T-helper 1 cell (primary cell): ENCODE measurements at regions not wholly inside any gene's neighbourhood (a gene's known extent, or its start where the extent isn't known, plus 50 kb on each side); places are given as distances from the start of the nearest gene placed in this dataset.

Experiments used
- DNase-seq, 5 donors: peaks; one replicate each; pipeline ENCODE4 v3.0.0-alpha.2; 2012 to 2020

DNA sequence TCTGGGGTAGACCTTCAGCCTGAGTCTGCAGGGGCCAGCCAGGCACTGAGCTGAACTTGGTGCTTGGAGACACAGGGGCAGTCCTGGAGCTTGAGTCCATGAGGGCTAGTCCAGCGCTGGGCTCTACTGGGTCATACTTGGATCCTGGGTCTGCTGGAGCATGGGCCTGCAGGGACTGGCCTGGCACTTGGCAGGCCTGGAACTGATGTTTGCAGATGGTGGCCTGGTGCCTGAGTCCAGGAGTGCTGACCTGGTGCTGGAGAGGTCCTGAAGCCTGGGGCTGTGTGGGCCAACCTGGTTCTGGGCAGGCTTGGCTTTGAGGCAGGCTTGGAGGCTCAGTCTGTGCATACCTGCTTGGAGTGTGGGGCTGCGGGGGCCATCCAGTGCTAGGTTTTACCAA lies 143.4 kb upstream of the DSCAM start:
- DNase-seq = no peak

DNA sequence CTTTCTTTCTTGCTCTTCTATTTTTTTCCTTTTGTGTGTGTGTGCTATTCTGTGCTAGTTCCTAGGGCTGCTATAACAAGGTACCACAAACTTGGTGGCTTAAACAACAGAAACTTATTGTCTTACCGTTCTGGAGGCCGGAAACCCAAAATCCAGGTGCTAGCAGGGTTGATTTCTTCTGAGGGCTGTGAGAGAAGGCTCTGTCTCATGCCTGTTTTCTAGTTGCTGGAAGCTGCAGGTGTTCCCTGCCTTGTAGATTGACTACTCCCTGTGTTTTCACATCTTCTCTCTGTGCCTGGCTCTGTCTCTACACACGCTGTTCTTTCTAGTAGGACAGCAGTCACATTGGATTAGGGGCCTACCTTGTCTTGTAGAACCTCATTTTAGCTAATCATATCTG lies 150.9 kb upstream of the DSCAM start:
- DNase-seq = no peak

DNA sequence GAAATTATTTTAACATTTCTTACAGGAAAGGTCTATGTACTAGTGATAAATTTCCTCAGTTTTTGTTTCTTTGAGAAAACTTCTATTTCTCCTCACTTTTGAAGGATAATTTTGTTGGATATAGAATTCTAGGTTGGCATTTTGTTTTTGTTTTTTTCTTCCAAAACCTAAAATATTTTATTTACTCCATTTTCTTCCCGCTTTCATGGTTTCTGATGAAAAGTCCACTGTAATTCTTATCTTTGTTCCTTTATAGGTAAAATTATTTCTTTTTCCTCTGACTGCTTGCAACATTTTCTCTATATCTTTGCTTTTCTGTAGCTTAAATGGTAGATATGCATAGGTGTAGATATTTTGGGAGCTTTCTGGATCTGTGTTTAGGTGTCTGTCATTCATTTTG lies 153.9 kb upstream of the DSCAM start:
- no peak for DNase-seq

DNA sequence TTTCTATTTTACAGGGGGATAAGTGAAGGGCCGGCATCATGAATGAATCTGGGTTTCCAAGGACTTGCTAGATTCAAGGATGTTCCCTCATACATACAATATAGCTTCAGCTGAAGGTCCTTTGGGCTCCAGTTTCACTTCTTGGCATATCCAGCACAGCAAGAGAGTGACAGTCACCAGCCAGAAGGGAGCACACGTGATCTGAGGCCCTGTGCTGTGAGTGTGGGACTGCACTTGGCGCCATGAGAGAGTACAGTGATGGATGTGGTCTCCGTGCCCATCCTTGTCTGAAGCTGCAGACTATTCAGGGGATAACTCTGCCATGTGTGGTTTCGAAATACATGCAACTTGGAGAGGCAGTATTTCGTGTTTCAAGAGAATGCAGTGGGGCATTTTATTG lies 159.7 kb upstream of the DSCAM start:
- no peak for DNase-seq

DNA sequence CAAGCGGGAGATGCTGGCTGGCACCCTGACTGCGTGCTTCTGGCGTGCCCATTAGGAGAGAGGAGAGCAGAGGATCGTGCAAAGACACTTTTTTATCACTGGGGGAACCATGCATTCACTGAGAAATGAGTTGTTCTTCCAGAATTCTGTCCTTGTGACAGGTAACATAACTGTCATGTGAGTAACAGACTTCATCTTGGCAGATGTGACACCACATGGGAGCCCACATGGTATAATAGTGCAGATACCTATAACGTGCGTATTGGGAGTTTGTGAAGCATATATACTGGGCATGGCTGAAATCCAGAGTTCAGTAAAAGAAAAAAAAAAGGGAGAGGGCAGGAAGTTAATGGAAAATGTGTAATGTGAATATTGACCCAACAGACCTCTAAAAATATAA lies 159.6 kb upstream of the BACE2 start:
- DNase-seq = no peak

DNA sequence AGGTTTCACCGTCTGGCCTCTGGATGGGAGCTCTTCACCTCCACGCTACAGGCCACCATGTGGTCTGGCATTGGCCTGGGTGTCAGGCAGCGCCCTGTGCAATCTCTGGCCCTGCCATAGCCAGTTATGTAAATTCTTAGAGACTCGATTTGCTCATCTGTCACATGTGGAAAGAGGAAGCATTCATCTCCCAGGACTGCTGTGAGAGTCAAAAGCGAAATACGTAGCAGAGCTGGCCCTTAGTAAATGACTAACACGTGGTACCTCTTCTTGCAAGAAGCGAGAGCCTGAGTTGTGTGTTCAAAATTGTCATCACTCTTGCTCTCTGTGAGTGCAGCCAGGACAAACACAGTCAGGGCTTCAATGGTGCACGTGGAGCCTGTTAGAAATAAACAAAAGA lies 159.0 kb upstream of the BACE2 start:
- no peak for DNase-seq

DNA sequence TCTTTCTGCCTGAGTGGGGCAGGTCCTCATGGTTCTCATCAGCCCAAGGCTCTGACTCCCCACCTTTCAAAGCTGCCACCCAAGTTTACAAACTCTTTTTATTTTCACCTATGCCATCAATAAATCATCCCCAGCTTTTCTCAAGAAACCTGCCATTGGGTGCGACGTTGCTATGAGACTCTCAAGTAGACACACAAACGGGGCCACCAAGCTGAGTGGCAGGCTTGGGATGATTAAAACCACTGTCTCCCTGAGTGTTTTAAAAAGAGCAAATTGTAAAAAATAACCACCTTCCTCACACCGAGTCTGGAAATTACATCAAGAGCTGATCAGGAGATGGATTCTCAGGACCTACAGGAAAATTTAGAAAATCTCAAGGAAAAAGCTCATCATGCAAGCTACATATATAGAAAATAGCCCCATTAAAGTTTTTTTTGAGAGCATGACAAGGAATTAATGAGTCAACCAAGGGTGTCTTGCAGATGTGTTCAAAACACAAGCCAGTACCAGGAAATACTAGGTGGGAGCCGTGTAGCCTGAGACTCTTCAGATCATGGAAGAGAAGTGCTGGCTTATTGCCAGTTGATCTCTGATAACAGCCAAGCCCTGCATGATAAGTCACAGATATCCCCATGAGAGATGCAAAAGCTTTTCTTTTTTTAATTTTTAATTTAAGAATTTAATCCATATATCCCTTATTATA lies 158.4 kb upstream of the BACE2 start:
- no peak for DNase-seq

DNA sequence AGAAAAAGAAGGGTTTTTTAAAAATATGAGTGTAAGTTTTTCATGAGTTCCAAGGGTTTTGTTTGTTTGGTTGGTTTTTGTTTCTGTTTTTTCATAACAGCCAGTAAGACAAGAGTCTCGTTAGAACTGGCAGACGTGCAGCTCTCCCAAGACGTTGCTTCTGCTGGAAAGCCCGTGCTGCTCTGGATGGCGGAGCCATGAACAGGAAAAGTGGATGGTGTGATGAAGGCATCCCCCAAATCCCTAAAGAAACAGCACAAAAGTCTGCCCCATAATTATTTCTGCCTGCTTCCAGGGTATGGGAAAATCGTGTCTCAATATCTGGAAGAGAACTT lies 157.9 kb upstream of the BACE2 start:
- no peak for DNase-seq

DNA sequence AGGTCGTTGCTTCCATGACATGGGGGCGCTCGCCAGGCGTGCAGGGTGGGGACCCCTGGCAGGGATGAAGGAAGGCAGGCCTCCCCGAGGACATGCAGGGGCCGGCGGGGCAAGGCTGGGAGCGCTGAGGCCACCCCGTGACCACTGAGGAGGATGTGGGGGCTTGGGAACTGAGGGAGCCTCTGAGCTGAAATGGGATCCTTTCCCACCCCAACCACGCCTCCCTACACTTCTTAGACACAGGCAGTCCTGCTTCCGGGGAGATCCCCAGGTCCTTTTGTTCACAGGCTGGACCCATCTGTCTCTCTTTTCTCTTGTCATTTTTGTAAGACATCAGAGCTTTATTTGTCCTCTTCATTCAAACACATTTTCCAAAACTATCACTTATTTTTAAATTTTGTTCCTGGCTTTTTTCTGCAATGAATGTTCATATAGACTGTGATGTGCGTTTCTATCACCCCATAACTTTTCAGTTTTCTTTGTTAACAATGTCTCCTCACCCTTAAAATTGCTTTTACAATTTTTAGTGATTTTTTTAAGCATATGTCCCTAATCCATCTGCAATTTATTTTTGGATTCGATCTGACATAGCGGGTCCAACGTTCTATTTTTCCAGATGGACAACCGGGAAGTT lies 156.7 kb upstream of the BACE2 start:
- no peak for DNase-seq

DNA sequence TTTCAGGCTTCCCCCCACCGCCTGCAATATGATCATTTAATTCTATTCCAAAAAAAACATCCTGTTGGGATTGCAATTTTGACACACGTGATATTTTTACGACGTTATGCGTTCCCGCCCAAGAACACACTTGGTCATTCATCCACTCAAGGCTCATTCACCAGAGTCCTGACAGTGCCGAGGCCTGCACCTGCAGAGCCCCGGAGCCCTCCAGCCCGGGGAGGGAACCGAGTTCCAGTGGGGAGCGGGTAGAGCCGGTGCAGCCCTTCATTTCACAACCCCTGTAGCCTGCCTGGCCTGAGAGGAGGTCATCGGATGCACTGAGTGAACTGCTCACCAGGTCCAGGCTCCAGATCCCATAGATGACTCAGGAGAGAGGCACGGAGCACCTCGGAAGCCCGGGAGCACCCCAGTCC lies 156.0 kb upstream of the BACE2 start:
- no peak for DNase-seq

DNA sequence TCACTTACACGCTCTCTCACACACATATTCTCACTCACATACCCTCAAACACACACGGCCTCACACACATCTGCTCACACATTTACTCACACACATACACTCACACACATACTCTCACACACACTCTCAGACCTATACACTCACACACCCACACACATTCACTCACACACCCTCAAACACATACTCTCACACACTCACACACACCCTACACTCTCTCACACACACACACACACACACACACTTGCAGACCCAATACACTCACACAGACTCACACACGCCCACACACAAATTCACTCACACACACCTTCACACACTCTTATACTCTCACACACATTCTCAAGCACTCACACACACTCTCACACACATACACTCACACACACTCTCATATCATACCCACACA lies 155.5 kb upstream of the BACE2 start:
- DNase-seq = no peak

DNA sequence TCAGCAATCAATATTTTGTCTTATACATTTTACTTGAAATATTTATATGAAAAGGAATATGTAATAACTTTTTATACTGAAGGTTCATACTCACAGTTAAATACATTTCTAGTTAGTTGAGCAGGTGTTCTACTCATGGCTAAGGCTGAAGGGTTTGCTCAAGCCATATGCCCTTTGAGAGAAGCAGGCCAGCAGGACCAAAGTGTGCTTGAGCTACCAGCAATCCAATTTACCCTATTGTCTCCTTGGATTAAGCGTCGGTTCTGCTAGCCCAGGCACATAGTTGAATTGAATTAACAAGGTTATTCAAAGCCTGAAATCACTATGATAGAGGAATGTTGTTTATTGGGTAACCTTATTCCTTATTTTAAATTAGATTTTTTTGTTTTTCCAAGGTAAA lies 151.5 kb upstream of the BACE2 start:
- no peak for DNase-seq

DNA sequence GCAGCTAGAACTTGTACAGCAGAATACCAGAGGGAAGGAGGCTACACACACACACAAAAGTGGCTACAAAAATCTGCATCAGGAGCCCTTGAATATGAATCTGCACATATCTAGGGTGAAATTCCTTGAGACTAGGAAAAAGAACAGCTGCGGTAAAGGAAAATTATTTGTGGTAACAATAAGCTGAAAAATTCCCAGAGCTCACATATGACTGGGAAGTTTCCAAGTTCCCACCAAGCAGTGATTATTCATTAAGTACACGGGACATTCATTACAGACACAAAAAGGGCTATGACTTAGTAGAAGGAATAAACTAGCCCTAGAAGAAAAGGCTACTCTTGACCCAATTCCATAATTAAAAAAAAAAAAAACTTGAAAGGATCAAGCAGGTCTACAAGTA lies 149.5 kb upstream of the BACE2 start:
- DNase-seq = no peak

DNA sequence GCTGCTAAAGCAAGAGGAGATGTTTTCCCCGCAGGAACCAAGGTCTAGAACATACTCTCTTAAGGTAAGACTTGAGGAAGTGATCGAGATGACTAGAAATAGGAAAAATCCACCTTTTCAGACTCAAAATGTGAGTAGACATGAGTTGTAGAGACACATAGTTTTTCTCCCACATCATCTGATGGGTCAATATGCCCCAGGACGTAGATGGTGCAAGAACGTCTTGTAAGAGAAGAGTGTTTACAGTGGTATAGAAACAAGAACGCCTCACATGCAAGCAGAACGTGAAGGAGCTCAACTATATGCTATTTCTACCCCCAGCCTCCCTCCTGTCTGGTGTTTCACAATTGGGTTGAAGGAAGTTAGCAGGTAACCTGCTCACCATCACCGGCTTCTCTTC lies 144.0 kb upstream of the BACE2 start:
- DNase-seq = no peak

DNA sequence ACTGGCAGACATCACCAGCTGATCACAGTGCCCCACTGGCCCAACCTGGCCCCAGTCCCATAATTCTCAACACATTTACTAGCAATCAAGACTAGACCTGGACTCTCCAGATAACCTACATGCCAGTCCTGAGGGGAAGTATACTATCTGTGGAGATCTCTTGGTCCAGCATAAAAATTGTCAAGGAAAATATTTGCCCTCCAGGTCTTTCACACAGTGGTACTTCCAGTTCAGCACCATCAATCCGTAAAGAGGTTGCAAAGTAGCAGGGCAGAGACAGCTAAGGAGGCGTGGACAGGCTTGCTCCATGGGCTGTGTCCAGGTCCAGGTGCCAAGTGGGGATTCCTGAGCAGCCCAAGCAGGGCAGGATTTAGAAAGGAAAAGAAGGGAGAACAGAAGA lies 143.6 kb upstream of the BACE2 start:
- no peak for DNase-seq

DNA sequence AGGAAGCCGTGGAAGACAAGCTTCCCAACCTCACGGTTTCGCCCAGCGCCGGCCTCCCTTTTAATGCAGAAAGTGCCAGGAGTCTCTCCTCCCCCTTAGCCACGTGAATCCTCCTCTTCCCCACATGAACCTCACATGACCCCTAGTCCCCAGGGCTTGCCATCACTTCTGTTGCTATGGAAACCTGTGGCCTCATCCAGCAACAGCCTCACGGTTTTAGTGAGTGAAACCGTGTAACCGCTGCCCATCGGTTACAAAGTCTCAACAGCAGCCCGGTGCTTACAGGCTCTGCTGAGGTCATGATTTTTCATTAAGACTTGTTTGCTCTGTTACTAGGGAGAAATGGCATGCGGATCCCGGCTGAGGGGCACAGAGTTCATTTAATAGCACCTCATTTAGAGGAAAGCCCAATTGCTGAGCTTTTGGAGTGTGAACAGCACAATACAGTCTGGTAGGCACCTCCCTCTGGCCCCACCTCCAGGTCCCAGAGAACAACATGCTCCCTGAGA lies 143.2 kb upstream of the BACE2 start:
- DNase-seq = no peak

DNA sequence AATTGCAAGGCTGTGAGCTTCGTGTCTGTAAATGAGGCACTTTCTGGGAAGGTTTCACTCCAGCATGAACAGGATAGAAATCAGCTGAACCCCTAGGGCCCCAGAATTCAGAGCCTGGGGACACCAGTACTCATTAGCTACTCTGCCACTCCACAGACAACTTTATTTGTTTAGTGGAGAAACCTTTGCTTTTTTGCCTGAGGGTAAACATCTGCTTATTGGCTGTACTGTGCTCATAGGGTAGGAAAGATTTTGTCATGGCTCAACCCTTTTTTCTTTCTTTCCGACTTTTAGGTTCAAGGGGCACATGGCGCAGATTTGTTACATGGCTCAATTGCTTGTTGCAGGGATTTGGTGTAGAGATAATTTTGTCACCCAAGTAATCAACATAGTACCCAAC lies 138.4 kb upstream of the BACE2 start:
- DNase-seq = no peak

DNA sequence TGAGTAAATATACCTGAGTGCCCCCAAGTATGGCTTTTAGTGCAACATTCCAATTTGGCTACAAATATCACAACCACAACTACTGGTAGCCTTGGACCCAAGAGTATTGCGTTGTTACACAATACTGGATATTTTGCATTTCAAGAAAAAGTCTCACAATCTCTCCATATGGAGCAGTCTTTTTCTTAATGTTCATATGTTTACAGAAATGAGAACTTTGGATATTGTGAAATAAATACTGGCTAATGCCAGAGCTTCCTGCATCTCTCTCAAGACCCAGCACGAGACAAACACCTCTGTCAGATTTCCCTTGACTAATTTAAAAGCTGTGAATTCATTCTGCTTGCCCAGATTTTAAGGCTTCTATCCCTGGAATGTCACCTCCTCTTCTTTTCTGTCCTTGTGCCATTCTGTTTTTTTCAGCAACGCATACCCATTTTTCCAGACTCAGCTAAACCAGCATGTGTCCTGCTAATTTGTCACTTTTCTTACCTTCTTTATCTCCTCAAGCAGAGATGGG lies 136.2 kb upstream of the BACE2 start:
- no peak for DNase-seq

DNA sequence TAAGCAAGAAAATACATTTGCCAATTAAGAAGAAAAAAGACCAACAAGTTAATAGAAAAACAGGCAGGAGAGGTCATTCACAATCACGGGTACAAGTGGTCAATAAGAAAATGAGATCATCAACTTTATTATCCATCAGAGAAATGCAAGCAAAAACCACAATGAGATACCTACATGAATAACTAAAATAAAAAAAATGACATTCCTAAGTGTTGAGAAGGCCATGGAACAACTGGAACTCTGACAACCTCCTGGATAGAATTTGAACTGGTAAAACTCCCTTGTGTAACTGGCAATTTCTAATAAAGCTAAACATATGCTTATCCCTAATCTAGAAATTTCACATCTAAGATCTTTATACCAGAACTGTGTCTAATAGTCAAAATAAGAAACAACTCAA lies 135.4 kb upstream of the BACE2 start:
- no peak for DNase-seq

DNA sequence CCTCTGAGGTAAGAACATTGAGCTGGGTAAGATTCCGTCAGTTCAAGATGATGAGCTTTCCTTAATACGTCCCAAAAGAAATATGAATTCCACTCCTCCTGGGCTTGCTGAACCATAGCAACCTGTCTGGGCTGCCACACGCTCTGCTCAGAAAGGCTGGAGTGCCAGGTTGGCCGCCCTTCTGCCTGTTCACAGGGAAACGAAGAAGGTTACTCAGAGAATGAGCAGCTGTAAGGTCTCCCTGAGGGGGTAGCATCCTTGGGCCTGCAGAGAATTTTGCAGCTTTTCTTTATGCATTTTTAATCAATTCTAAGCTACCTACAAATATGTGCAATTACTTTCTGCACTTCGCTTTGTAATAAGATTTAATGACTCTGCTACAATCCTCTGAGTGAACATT lies 130.7 kb upstream of the BACE2 start:
- DNase-seq = no peak

DNA sequence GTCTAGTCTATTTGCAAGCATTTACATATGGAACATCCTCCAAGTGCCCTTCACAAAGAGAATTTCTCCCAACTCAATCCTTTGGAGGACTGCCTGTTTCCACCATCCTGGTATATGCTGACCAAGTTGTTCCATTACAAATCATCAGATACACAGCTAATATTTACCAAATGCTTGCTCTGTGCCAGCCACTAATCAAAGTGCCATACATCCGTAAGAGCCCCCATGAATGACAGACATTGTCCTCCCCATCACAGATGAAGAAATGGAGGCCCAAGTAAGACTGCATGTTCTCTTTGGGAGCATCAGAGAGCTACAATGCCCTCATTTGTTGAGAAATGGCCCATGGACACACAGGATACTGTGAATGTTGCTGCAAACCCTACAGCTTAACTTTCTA lies 130.0 kb upstream of the BACE2 start:
- DNase-seq = no peak

DNA sequence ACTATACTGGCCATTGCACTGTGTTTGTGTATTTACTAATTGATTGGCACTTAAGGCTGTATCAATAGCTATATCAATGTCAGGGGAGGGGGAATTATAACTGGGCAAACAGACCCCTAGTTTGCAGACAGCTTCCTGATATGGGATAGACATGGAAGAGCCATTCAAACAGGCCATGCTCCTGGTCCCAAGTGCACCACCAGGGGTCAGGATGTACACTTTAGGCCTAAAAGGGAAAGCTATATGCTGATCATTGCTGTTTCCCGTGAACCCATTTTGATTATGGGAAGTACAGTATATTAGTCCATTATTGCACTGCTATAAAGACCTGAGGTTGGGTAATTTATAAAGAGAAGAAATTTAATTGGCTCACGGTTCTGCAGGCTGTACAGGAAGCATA lies 124.9 kb upstream of the BACE2 start:
- no peak for DNase-seq

DNA sequence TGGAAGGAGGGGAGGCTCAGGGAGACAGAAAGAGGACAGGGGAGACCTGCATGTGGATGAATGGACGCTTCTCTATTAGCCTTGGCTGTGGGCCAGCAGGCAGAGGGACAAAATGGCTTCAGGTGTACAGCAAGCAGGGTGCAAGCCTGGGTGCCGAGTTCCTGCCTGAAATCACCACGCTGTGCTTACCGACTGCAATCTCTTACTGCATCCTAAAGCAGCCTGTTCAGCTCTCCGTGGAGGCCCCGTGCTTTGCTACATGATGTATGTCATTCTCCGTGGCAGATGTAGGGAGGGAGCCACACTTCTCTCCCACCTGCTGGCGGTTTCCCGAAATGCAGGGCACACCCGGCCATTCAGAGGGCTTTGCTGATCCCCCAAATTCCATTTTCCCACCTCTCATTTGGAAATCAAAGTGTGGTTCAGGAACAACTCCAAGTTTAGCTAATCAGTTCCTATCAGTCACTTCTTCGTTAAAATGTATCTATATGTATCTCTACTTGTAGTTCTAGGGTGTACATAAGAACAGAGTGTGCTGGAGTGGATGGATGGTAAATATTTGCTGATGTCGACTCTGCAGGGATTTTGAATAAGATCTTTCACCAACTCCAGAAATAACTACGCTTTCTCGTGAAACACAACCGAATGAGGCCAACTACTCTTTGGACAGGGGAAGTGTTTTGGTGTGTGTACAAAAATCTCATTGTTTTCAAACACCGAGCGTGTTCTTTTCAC lies 122.3 kb upstream of the BACE2 start:
- DNase-seq = no peak

DNA sequence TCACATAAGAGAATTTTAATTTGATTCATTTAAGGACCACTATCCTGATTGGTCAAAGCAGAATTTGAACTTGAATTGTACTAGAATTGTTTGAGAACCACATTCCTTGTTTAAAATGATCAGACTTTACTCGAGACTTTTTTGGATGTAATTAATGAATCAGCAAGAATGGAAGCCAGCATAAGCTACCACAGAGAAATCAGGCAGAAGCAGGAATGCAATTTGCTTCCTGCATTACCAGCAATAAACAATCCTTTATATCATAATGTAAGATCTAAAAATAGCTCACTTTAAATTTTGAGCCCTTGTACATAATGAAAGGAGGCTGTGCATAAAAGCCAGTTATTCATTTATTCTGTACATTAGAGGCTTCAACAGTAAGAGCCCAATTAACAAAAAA lies 119.8 kb upstream of the BACE2 start:
- DNase-seq = no peak
